Heart left ventricle (tissue), 13 donors: ENCODE measurements at regions not wholly inside any gene's neighbourhood (a gene's known extent, or its start where the extent isn't known, plus 50 kb on each side); places are given as distances from the start of the nearest gene placed in this dataset.

ENCODE experiments used
- CTCF ChIP-seq, 12 donors: fragments of 200-600 bp; sonication (generic) in 4 of 12; IDR thresholded peaks; one replicate each; pipeline versions ENCODE4 v1.5.0 to v1.8.0; 2018 to 2022; ENCODE audit warnings: antibody characterized with exemption in 12 of 12, mild to moderate bottlenecking in 5 of 12
- POLR2A ChIP-seq, 2 donors: fragments of 450-650 bp; IDR thresholded peaks; one replicate each; pipeline ENCODE4 v1.6.1; 2017; ENCODE audit warnings: antibody characterized with exemption in 2 of 2, mild to moderate bottlenecking in 2 of 2, moderate library complexity in 2 of 2
- donor health status: ischemic (EF 13 %, LVEDD 7.1; RV severe dilation, severe dysfunction).
- donor health status: DM: no; HTN: yes; CAD: no.
- donor health status: DM: no; HTN: no; CAD: no.
- donor health status: ischemic (EF 25% LVEDD 6.9; RV normal size, moderate dysfunction).
- donor health status: ischemic (EF 25% LVEDD 5.7; RV mildly dilated, moderate dysfunction).
- donor health status: ischemic (EF 35%, LVEDD 5.7; RV mildly dilated, moderate dysfunction).
- donor health status: nonischemic (EF 11% LVEDD 7.7; RV severe dilation, severe dysfunction).
- donor health status: DM: yes; HTN: yes; CAD: no.
- donor health status: PGD.
- donor health status: ischemic (EF 29% LVEDD 5.4; RV normal size, mild dysfunction).
- donor health status: nonischemic (EF 23%, LVEDD 6.1; RV moderate dilation, normal function).

- no peak for TF ChIP-seq CTCF (IDR thresholded peaks at IDR 0.05)
- TF ChIP-seq POLR2A (IDR thresholded peaks at IDR 0.05) = no peak
These were observed 77.5 kb downstream of the RRAGC start for GRCh38 chr1:38781872-38782617.
